Right lobe of liver (tissue), 4 donors: ENCODE measurements at regions not wholly inside any gene's neighbourhood (a gene's known extent, or its start where the extent isn't known, plus 50 kb on each side); places are given as distances from the start of the nearest gene placed in this dataset.
"Not testable (repeated sequence)": the region's sequence is repeated elsewhere in the genome, so short reads cannot be mapped to it uniquely, and the experiment has no call there.

Source experiments
- POLR2A ChIP-seq: fragments of 450-650 bp; IDR thresholded peaks from one replicate; pipeline ENCODE4 v1.6.1; 2017; ENCODE audit warnings: antibody characterized with exemption, mild to moderate bottlenecking
- TF ChIP-seq, protein P1 (sequence below), 4 donors: fragments of 200-600 bp in 3 of 4; fragments of 450-650 bp in 1 of 4; IDR thresholded peaks; one replicate each; pipeline versions ENCODE4 v1.5.1 to v1.8.0; 2016 to 2022; ENCODE audit warnings: antibody characterized with exemption in 4 of 4, mild to moderate bottlenecking in 2 of 4
- donor health status: DM: no; HTN: no; CAD: no.
- donor health status: DM: no; HTN: no; CAD: no.
- donor health status: DM: no; HTN: yes; CAD: no.

- TF ChIP-seq, protein P1, sequence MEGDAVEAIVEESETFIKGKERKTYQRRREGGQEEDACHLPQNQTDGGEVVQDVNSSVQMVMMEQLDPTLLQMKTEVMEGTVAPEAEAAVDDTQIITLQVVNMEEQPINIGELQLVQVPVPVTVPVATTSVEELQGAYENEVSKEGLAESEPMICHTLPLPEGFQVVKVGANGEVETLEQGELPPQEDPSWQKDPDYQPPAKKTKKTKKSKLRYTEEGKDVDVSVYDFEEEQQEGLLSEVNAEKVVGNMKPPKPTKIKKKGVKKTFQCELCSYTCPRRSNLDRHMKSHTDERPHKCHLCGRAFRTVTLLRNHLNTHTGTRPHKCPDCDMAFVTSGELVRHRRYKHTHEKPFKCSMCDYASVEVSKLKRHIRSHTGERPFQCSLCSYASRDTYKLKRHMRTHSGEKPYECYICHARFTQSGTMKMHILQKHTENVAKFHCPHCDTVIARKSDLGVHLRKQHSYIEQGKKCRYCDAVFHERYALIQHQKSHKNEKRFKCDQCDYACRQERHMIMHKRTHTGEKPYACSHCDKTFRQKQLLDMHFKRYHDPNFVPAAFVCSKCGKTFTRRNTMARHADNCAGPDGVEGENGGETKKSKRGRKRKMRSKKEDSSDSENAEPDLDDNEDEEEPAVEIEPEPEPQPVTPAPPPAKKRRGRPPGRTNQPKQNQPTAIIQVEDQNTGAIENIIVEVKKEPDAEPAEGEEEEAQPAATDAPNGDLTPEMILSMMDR (IDR thresholded peaks at IDR 0.05): not testable (repeated sequence)
- not testable (repeated sequence) for TF ChIP-seq POLR2A
Measured at GRCh38 chr6:27635886-27636285, 163.0 kb upstream of the ZNF184 start.
